ENCODE measurements at regions not wholly inside any gene's neighbourhood (a gene's known extent, or its start where the extent isn't known, plus 50 kb on each side); places are given as distances from the start of the nearest gene placed in this dataset.

- no peaks in the 10 kb centered on the region for H3K27me3 ChIP-seq (ENCODE audit: low read depth, low read length)
- no peaks in the 10 kb centered on the region for H3K36me3 ChIP-seq (ENCODE audit: control insufficient read depth in 1 of 2, insufficient read depth in 2 of 2, low read length in 2 of 2)
- H3K4me1 ChIP-seq (ENCODE audit: control insufficient read depth in 1 of 2, insufficient read depth in 2 of 2, low read length in 2 of 2), result no peaks in the 10 kb centered on the region
- H3K4me3 ChIP-seq (ENCODE audit: low read depth in 1 of 2, low read length in 2 of 2), result no peak overlapping the region
- H3K9me3 ChIP-seq (ENCODE audit: control insufficient read depth in 1 of 2, low read length in 2 of 2), result no peaks in the 10 kb centered on the region
- H3K27ac ChIP-seq (ENCODE audit: low read length), result no peak overlapping the region
These were observed 1096.1 kb downstream of the BCL11B start for GRCh38 chr14:98175881-98176280.

- Histone ChIP-seq H3K36me3 (ENCODE audit: control insufficient read depth in 1 of 2, insufficient read depth in 2 of 2, low read length in 2 of 2) (no peaks in the 10 kb centered on the region), H3K27me3 (ENCODE audit: low read depth, low read length) (no peaks in the 10 kb centered on the region), H3K4me1 (ENCODE audit: control insufficient read depth in 1 of 2, insufficient read depth in 2 of 2, low read length in 2 of 2) (no peaks in the 10 kb centered on the region), H3K9me3 (ENCODE audit: control insufficient read depth in 1 of 2, low read length in 2 of 2) (no peaks in the 10 kb centered on the region), H3K27ac (ENCODE audit: low read length) (no peak overlapping the region), H3K4me3 (ENCODE audit: low read depth in 1 of 2, low read length in 2 of 2) (no peak overlapping the region)
These were observed 1095.1 kb downstream of the BCL11B start for GRCh38 chr14:98176892-98177291.

- H3K4me3 ChIP-seq (ENCODE audit: low read depth in 1 of 2, low read length in 2 of 2), result no peak overlapping the region
- no peaks in the 10 kb centered on the region for H3K4me1 ChIP-seq (ENCODE audit: control insufficient read depth in 1 of 2, insufficient read depth in 2 of 2, low read length in 2 of 2)
- H3K27ac ChIP-seq (ENCODE audit: low read length), result no peak overlapping the region
- no peaks in the 10 kb centered on the region for H3K9me3 ChIP-seq (ENCODE audit: control insufficient read depth in 1 of 2, low read length in 2 of 2)
- H3K36me3 ChIP-seq (ENCODE audit: control insufficient read depth in 1 of 2, insufficient read depth in 2 of 2, low read length in 2 of 2), result no peaks in the 10 kb centered on the region
- no peaks in the 10 kb centered on the region for H3K27me3 ChIP-seq (ENCODE audit: low read depth, low read length)
These were observed 1094.4 kb downstream of the BCL11B start for GRCh38 chr14:98177551-98177950.

- no peaks in the 10 kb centered on the region for H3K4me1 ChIP-seq (ENCODE audit: control insufficient read depth in 1 of 2, insufficient read depth in 2 of 2, low read length in 2 of 2)
- H3K27me3 ChIP-seq (ENCODE audit: low read depth, low read length), result no peaks in the 10 kb centered on the region
- H3K9me3 ChIP-seq (ENCODE audit: control insufficient read depth in 1 of 2, low read length in 2 of 2), result no peaks in the 10 kb centered on the region
- no peak overlapping the region for H3K4me3 ChIP-seq (ENCODE audit: low read depth in 1 of 2, low read length in 2 of 2)
- H3K36me3 ChIP-seq (ENCODE audit: control insufficient read depth in 1 of 2, insufficient read depth in 2 of 2, low read length in 2 of 2), result no peaks in the 10 kb centered on the region
- H3K27ac ChIP-seq (ENCODE audit: low read length), result no peak overlapping the region
These were observed 1090.8 kb downstream of the BCL11B start for GRCh38 chr14:98181241-98181640.

- H3K4me3 ChIP-seq (ENCODE audit: low read depth in 1 of 2, low read length in 2 of 2), result no peak overlapping the region
- H3K27ac ChIP-seq (ENCODE audit: low read length), result no peak overlapping the region
- no peaks in the 10 kb centered on the region for H3K4me1 ChIP-seq (ENCODE audit: control insufficient read depth in 1 of 2, insufficient read depth in 2 of 2, low read length in 2 of 2)
- no peaks in the 10 kb centered on the region for H3K27me3 ChIP-seq (ENCODE audit: low read depth, low read length)
- H3K36me3 ChIP-seq (ENCODE audit: control insufficient read depth in 1 of 2, insufficient read depth in 2 of 2, low read length in 2 of 2), result no peaks in the 10 kb centered on the region
- H3K9me3 ChIP-seq (ENCODE audit: control insufficient read depth in 1 of 2, low read length in 2 of 2), result no peaks in the 10 kb centered on the region
These were observed 1090.2 kb downstream of the BCL11B start for GRCh38 chr14:98181768-98182167.

GRCh38 chr14:98182393-98183055 lies 1089.5 kb downstream of the BCL11B start:
- Histone ChIP-seq H3K9me3 (ENCODE audit: control insufficient read depth in 1 of 2, low read length in 2 of 2) (no peaks in the 10 kb centered on the region), H3K27ac (ENCODE audit: low read length) (no peak overlapping the region), H3K4me3 (ENCODE audit: low read depth in 1 of 2, low read length in 2 of 2) (no peak overlapping the region), H3K4me1 (ENCODE audit: control insufficient read depth in 1 of 2, insufficient read depth in 2 of 2, low read length in 2 of 2) (no peaks in the 10 kb centered on the region), H3K36me3 (ENCODE audit: control insufficient read depth in 1 of 2, insufficient read depth in 2 of 2, low read length in 2 of 2) (no peaks in the 10 kb centered on the region), H3K27me3 (ENCODE audit: low read depth, low read length) (no peaks in the 10 kb centered on the region)

- Histone ChIP-seq H3K4me1 (ENCODE audit: control insufficient read depth in 1 of 2, insufficient read depth in 2 of 2, low read length in 2 of 2) (no peaks in the 10 kb centered on the region), H3K9me3 (ENCODE audit: control insufficient read depth in 1 of 2, low read length in 2 of 2) (no peaks in the 10 kb centered on the region), H3K36me3 (ENCODE audit: control insufficient read depth in 1 of 2, insufficient read depth in 2 of 2, low read length in 2 of 2) (no peaks in the 10 kb centered on the region), H3K4me3 (ENCODE audit: low read depth in 1 of 2, low read length in 2 of 2) (no peak overlapping the region), H3K27ac (ENCODE audit: low read length) (no peak overlapping the region), H3K27me3 (ENCODE audit: low read depth, low read length) (no peaks in the 10 kb centered on the region)
These were observed 1088.4 kb downstream of the BCL11B start for GRCh38 chr14:98183556-98183955.

GRCh38 chr14:98184457-98184856 lies 1087.5 kb downstream of the BCL11B start:
- Histone ChIP-seq H3K27ac (ENCODE audit: low read length) (no peak overlapping the region), H3K4me1 (ENCODE audit: control insufficient read depth in 1 of 2, insufficient read depth in 2 of 2, low read length in 2 of 2) (no peaks in the 10 kb centered on the region), H3K4me3 (ENCODE audit: low read depth in 1 of 2, low read length in 2 of 2) (no peak overlapping the region), H3K9me3 (ENCODE audit: control insufficient read depth in 1 of 2, low read length in 2 of 2) (no peaks in the 10 kb centered on the region), H3K36me3 (ENCODE audit: control insufficient read depth in 1 of 2, insufficient read depth in 2 of 2, low read length in 2 of 2) (no peaks in the 10 kb centered on the region), H3K27me3 (ENCODE audit: low read depth, low read length) (no peaks in the 10 kb centered on the region)

GRCh38 chr14:98185036-98185435 lies 1087.0 kb downstream of the BCL11B start:
- H3K4me3 ChIP-seq (ENCODE audit: low read depth in 1 of 2, low read length in 2 of 2), result no peak overlapping the region

GRCh38 chr14:98186140-98186539 lies 1085.9 kb downstream of the BCL11B start:
- Histone ChIP-seq H3K4me3 (ENCODE audit: low read depth in 1 of 2, low read length in 2 of 2) (no peak overlapping the region), H3K27ac (ENCODE audit: low read length) (no peak overlapping the region), H3K9me3 (ENCODE audit: control insufficient read depth in 1 of 2, low read length in 2 of 2) (no peaks in the 10 kb centered on the region), H3K4me1 (ENCODE audit: control insufficient read depth in 1 of 2, insufficient read depth in 2 of 2, low read length in 2 of 2) (no peaks in the 10 kb centered on the region), H3K36me3 (ENCODE audit: control insufficient read depth in 1 of 2, insufficient read depth in 2 of 2, low read length in 2 of 2) (no peaks in the 10 kb centered on the region), H3K27me3 (ENCODE audit: low read depth, low read length) (no peaks in the 10 kb centered on the region)

More at GRCh38 chr14:98185036-98185435, 1087.0 kb downstream of the BCL11B start:
- H3K27me3 ChIP-seq (ENCODE audit: low read depth, low read length), result no peaks in the 10 kb centered on the region
- no peaks in the 10 kb centered on the region for H3K36me3 ChIP-seq (ENCODE audit: control insufficient read depth in 1 of 2, insufficient read depth in 2 of 2, low read length in 2 of 2)
- H3K9me3 ChIP-seq (ENCODE audit: control insufficient read depth in 1 of 2, low read length in 2 of 2), result no peaks in the 10 kb centered on the region
- H3K27ac ChIP-seq (ENCODE audit: low read length), result no peak overlapping the region
- H3K4me1 ChIP-seq (ENCODE audit: control insufficient read depth in 1 of 2, insufficient read depth in 2 of 2, low read length in 2 of 2), result no peaks in the 10 kb centered on the region

GRCh38 chr14:98187281-98187680 lies 1084.7 kb downstream of the BCL11B start:
- H3K4me3 ChIP-seq (ENCODE audit: low read depth in 1 of 2, low read length in 2 of 2), result no peak overlapping the region
- no peaks in the 10 kb centered on the region for H3K36me3 ChIP-seq (ENCODE audit: control insufficient read depth in 1 of 2, insufficient read depth in 2 of 2, low read length in 2 of 2)
- no peak overlapping the region for H3K27ac ChIP-seq (ENCODE audit: low read length)
- no peaks in the 10 kb centered on the region for H3K4me1 ChIP-seq (ENCODE audit: control insufficient read depth in 1 of 2, insufficient read depth in 2 of 2, low read length in 2 of 2)
- H3K9me3 ChIP-seq (ENCODE audit: control insufficient read depth in 1 of 2, low read length in 2 of 2), result no peaks in the 10 kb centered on the region
- no peaks in the 10 kb centered on the region for H3K27me3 ChIP-seq (ENCODE audit: low read depth, low read length)

- H3K27me3 ChIP-seq (ENCODE audit: low read depth, low read length), result no peaks in the 10 kb centered on the region
- H3K36me3 ChIP-seq (ENCODE audit: control insufficient read depth in 1 of 2, insufficient read depth in 2 of 2, low read length in 2 of 2), result no peaks in the 10 kb centered on the region
- H3K9me3 ChIP-seq (ENCODE audit: control insufficient read depth in 1 of 2, low read length in 2 of 2), result no peaks in the 10 kb centered on the region
- no peak overlapping the region for H3K4me3 ChIP-seq (ENCODE audit: low read depth in 1 of 2, low read length in 2 of 2)
- no peak overlapping the region for H3K27ac ChIP-seq (ENCODE audit: low read length)
- no peaks in the 10 kb centered on the region for H3K4me1 ChIP-seq (ENCODE audit: control insufficient read depth in 1 of 2, insufficient read depth in 2 of 2, low read length in 2 of 2)
These were observed 1082.9 kb downstream of the BCL11B start for GRCh38 chr14:98189062-98189461.

Data from muscle layer of duodenum (tissue), 2 donors.